ENCODE measurements at regions not wholly inside any gene's neighbourhood (a gene's known extent, or its start where the extent isn't known, plus 50 kb on each side); places are given as distances from the start of the nearest gene placed in this dataset.

GRCh38 chr6:93139408-93140081, 279.8 kb downstream of the EPHA7 start:
- TF ChIP-seq CTCF (conservative IDR thresholded peaks at IDR 0.05; ENCODE audit: low read depth, low read length), result no peak
- no peak for TF ChIP-seq EZH2phosphoT487 (IDR thresholded peaks at IDR 0.05; ENCODE audit: borderline replicate concordance, low read length)
- no peak for TF ChIP-seq EZH2 (IDR thresholded peaks at IDR 0.05; ENCODE audit: low read length, unreplicated experiment)

Data from PC-3 (cell line).